ENCODE measurements at regions not wholly inside any gene's neighbourhood (a gene's known extent, or its start where the extent isn't known, plus 50 kb on each side); places are given as distances from the start of the nearest gene placed in this dataset.

DNA sequence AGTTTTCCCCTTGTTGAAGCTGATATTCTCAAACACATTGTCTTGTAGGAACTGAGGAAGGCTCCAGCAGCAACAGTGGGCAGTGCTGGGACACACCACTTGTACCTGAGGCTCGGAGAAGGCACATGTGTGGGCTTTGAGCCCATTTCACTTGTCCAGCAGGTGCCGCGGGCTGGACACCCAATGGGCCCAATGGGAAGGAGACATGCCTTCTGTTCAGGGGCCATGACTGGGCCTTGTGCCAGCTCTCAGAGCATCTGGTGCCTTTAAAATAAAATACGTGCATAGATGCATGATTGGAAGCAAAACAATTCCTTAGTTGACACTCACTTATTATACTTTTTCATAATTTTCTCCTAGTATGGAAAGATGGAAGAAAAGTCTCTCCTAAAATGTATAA, 334.2 kb downstream of the KLF13 start:
- TF ChIP-seq, protein P1, sequence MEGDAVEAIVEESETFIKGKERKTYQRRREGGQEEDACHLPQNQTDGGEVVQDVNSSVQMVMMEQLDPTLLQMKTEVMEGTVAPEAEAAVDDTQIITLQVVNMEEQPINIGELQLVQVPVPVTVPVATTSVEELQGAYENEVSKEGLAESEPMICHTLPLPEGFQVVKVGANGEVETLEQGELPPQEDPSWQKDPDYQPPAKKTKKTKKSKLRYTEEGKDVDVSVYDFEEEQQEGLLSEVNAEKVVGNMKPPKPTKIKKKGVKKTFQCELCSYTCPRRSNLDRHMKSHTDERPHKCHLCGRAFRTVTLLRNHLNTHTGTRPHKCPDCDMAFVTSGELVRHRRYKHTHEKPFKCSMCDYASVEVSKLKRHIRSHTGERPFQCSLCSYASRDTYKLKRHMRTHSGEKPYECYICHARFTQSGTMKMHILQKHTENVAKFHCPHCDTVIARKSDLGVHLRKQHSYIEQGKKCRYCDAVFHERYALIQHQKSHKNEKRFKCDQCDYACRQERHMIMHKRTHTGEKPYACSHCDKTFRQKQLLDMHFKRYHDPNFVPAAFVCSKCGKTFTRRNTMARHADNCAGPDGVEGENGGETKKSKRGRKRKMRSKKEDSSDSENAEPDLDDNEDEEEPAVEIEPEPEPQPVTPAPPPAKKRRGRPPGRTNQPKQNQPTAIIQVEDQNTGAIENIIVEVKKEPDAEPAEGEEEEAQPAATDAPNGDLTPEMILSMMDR (IDR thresholded peaks at IDR 0.05): no peak
- no peak for TF ChIP-seq POLR2A (IDR thresholded peaks at IDR 0.05)

Data from testis (tissue), 2 donors.